Lung (tissue), 11 donors: ENCODE measurements at regions not wholly inside any gene's neighbourhood (a gene's known extent, or its start where the extent isn't known, plus 50 kb on each side); places are given as distances from the start of the nearest gene placed in this dataset.
"Not testable (repeated sequence)": the region's sequence is repeated elsewhere in the genome, so short reads cannot be mapped to it uniquely, and the experiment has no call there.

Source experiments
- ATAC-seq: fragments of 200-7000 bp; cut with Tn5 transposase; one replicate; pipeline ENCODE4 v1.9.1; 2020; ENCODE audit warnings: moderate number of reproducible peaks; ENCODE audit not compliant: insufficient read depth, low FRiP score
- DNase-seq, 3 donors: peaks; one replicate each; pipeline ENCODE4 v3.0.0-alpha.2; 2013 to 2017
- H3K27ac ChIP-seq, 2 donors: one replicate each; pipeline ENCODE4 v1.5.1; 2013; ENCODE audit warnings: mild to moderate bottlenecking in 2 of 2, moderate library complexity in 2 of 2, control low read depth in 1 of 2, inconsistent platforms in 1 of 2, low read depth in 1 of 2, low read length in 1 of 2
- H3K27me3 ChIP-seq, 3 donors: one replicate each; pipeline ENCODE4 v1.5.1; 2013; ENCODE audit warnings: low read length in 2 of 3; ENCODE audit not compliant: control insufficient read depth in 3 of 3, insufficient read depth in 3 of 3
- H3K36me3 ChIP-seq, 4 donors: one replicate each; pipeline ENCODE4 v1.5.1; 2013; ENCODE audit warnings: low read length in 4 of 4, mild to moderate bottlenecking in 1 of 4, moderate library complexity in 1 of 4; ENCODE audit not compliant: control insufficient read depth in 4 of 4, insufficient read depth in 4 of 4
- H3K4me1 ChIP-seq, 5 donors: one replicate each; pipeline ENCODE4 v1.5.1; 2013; ENCODE audit warnings: low read length in 5 of 5, mild to moderate bottlenecking in 2 of 5, moderate library complexity in 1 of 5; ENCODE audit not compliant: control insufficient read depth in 5 of 5, insufficient read depth in 5 of 5
- H3K4me3 ChIP-seq: one replicate; pipeline ENCODE4 v1.5.1; 2013; ENCODE audit warnings: mild to moderate bottlenecking, control low read depth, moderate library complexity
- H3K9ac ChIP-seq, 2 donors: one replicate each; pipeline ENCODE4 v1.5.1; 2013; ENCODE audit warnings: low read length in 2 of 2, control low read depth in 1 of 2; ENCODE audit not compliant: insufficient read depth in 1 of 2
- H3K9me3 ChIP-seq, 4 donors: one replicate each; pipeline ENCODE4 v1.5.1; 2013; ENCODE audit warnings: low read length in 3 of 4, mild to moderate bottlenecking in 1 of 4, moderate library complexity in 1 of 4; ENCODE audit not compliant: control insufficient read depth in 4 of 4, insufficient read depth in 3 of 4
- WGBS, 2 donors: extraction: QIAGEN DNeasy Blood & Tissue Kit; methylation state at CpG; one replicate each; pipeline ENCODE4 v1.1.7; 2013; 5-methylcytosine and 5-hydroxymethylcytosine counted together
- TF ChIP-seq, protein P1 (sequence below): IDR thresholded peaks from 2 replicates; pipeline ENCODE4 v1.5.1; 2012; ENCODE audit warnings: mild to moderate bottlenecking; ENCODE audit errors: control extremely low read depth, extremely low read depth
- donor health status: control.
- donor health status: control.
- donor health status: Bipolar disorder and iron deficiency.
- donor health status: healthy.
- donor health status: DM: yes; HTN: yes; CAD: no.

DNA sequence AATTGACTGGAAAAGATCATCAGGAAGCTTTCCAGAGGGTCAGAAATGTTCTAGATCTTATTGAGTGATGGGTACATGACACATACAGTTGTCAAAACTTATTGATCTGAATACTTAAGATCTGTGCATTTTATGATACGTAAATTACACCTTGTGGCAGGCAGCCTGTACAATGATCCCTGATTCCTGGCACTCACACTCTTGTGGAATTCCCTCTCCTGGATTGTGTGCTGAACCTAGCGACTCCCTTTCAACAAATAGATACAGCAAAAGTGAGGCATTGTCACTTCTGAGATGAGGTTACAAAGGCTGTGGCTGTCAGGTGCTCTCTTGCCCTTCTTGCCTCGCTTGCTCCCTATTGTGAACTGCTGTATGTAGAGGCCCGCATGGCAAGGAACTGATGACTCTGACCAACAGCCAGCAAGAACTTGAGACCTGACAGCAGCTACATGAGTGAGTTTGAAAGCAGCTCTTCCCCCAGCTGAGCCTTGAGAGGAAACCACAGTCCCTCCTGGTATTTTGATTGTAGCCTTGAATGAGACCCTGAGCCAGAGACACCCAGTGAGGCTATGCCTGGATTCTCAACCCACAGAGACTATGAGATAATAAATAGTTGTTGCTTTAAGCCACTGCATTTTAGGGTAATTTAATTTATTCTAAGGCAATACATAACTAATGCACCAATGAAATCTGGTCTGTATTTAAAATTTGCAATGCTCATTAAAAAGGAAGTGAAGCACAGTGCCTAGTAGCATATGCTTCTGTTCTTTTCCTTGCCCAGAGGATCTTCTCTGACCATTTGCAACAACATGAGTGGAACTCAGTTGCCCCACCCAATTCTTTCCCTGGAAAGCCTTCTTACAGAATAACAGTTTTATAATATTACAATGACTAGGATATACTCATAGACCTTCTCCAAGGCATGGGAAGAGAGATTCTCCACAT, 60.5 kb upstream of the IZUMO1R start:
- Histone ChIP-seq H3K9me3 (peaks cover 0 to 8% (median under 1%) of the 10 kb centered on the region in 4 donors), H3K9ac (no peak overlapping the region), H3K4me3 (no peak overlapping the region), H3K27ac (no peak overlapping the region), H3K36me3 (no peaks in the 10 kb centered on the region), H3K27me3 (peaks cover 0 to 2% (median 0%) of the 10 kb centered on the region in 3 donors), H3K4me1 (no peaks in the 10 kb centered on the region)
- no peak for DNase-seq
- TF ChIP-seq, protein P1, sequence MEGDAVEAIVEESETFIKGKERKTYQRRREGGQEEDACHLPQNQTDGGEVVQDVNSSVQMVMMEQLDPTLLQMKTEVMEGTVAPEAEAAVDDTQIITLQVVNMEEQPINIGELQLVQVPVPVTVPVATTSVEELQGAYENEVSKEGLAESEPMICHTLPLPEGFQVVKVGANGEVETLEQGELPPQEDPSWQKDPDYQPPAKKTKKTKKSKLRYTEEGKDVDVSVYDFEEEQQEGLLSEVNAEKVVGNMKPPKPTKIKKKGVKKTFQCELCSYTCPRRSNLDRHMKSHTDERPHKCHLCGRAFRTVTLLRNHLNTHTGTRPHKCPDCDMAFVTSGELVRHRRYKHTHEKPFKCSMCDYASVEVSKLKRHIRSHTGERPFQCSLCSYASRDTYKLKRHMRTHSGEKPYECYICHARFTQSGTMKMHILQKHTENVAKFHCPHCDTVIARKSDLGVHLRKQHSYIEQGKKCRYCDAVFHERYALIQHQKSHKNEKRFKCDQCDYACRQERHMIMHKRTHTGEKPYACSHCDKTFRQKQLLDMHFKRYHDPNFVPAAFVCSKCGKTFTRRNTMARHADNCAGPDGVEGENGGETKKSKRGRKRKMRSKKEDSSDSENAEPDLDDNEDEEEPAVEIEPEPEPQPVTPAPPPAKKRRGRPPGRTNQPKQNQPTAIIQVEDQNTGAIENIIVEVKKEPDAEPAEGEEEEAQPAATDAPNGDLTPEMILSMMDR = no peak
- 75 to 82% methylated on average over 4 of the region's 4 CpGs for WGBS, 2 donors
- ATAC-seq = no peak

DNA sequence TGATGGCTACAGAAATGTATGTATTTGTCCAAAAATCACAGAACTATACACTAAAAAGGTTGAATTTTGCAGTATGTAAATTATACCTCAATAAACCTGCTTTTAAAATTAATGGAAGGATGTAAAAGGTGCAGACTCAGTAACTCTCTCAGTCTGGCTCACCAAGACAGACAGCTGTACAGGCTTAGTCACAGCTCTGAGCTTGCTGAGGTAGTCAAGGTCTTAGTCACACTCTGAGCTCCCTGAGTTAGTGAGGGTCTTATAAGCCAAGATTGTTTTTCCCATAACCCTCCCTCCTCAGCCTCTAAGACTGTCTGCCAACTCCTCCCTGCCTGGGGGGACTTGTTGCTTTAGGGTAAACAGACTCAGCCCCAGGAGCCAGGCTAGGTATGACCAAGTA, 59.3 kb upstream of the IZUMO1R start:
- Histone ChIP-seq H3K27me3 (peaks cover 0 to 2% (median 0%) of the 10 kb centered on the region in 3 donors), H3K9me3 (peaks cover 0 to 8% (median 0%) of the 10 kb centered on the region in 4 donors), H3K27ac (no peak overlapping the region), H3K36me3 (no peaks in the 10 kb centered on the region), H3K4me3 (no peak overlapping the region), H3K4me1 (no peaks in the 10 kb centered on the region), H3K9ac (no peak overlapping the region)
- ATAC-seq = no peak
- TF ChIP-seq, protein P1 = no peak
- no peak for DNase-seq

DNA sequence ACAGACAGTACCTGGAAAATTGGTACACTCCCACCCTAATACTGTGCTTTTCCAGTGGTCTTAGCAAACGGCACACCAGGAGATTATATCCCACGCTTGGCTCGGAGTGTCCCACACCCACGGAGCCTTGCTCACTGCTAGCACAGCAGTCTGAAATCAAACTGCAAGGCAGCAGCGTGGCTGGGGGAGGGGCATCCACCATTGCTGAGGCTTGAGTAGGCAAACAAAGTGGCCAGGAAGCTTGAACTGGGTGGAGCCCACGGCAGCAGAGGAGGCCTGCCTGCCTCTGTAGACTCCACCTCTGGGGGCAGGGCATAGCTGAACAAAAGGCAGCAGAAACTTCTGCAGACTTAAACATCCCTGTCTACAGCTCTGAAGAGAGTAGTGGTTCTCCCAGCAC, 56.1 kb upstream of the IZUMO1R start:
- 88 to 93% methylated on average over 6 of the region's 6 CpGs for WGBS, 2 donors
- H3K9ac ChIP-seq, H3K4me3 ChIP-seq, H3K36me3 ChIP-seq, DNase-seq, ATAC-seq, H3K9me3 ChIP-seq, H3K27ac ChIP-seq, H3K4me1 ChIP-seq, H3K27me3 ChIP-seq: not testable (repeated sequence)

DNA sequence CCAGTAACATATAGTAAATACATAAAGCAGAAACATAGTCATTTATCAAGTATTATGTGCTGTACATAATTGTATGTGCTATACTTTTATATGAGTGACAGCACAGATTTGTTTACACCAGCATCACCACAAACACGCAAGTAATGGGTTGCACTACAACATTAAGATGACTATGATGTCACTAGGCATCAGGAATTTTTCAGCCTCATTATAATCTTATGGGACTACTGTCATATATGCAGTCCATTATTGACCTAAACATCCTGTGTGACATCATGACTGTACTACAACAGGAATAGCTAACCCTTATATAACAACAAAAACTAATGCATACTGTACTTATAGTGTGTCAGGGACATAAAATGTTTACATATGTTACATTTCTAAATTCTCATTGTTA, 50.2 kb upstream of the IZUMO1R start:
- Histone ChIP-seq H3K9me3 (no peaks in the 10 kb centered on the region), H3K27me3 (no peaks in the 10 kb centered on the region), H3K9ac (no peak overlapping the region), H3K4me3 (no peak overlapping the region), H3K36me3 (no peaks in the 10 kb centered on the region), H3K27ac (no peak overlapping the region), H3K4me1 (no peaks in the 10 kb centered on the region)
- WGBS, 2 donors = 94 to 97% methylated on average over 1 of the region's 1 CpG
- ATAC-seq (no peak), DNase-seq (no peak)
- TF ChIP-seq, protein P1 = no peak
